CD14-positive monocyte (primary cell): ENCODE measurements at regions not wholly inside any gene's neighbourhood (a gene's known extent, or its start where the extent isn't known, plus 50 kb on each side); places are given as distances from the start of the nearest gene placed in this dataset.

Source experiments
- DNase-seq, 3 donors: peaks; one replicate each; pipeline ENCODE4 v3.0.0-alpha.2; 2011 to 2022
- H2AFZ ChIP-seq: 2 replicates; pipeline ENCODE4 v1.6.0; 2012; ENCODE audit warnings: mild to moderate bottlenecking, low read depth, low read length, inconsistent platforms; ENCODE audit not compliant: insufficient read depth, poor library complexity, severe bottlenecking
- H3K27ac ChIP-seq, 2 donors: 1 replicate in 1 of 2; 2 replicates in 1 of 2; pipeline ENCODE4 v1.5.1; 2012 to 2013; ENCODE audit warnings: low read length in 2 of 2, control low read depth in 1 of 2, inconsistent platforms in 1 of 2, low read depth in 1 of 2, mild to moderate bottlenecking in 1 of 2
- H3K27me3 ChIP-seq, 2 donors: one replicate each; pipeline versions ENCODE4 v1.6.0 to v1.6.1; 2011 to 2013; ENCODE audit warnings: low read length in 2 of 2; ENCODE audit not compliant: control insufficient read depth in 2 of 2, insufficient read depth in 2 of 2
- H3K36me3 ChIP-seq, 2 donors: replicated peaks in 1 of 2; 1 replicate in 1 of 2; 2 replicates in 1 of 2; pipeline versions ENCODE4 v1.5.1 to v1.6.1; 2012 to 2013; ENCODE audit warnings: low read length in 2 of 2, control low read depth in 1 of 2, inconsistent platforms in 1 of 2, mild to moderate bottlenecking in 1 of 2; ENCODE audit not compliant: insufficient read depth in 2 of 2, control insufficient read depth in 1 of 2
- H3K4me1 ChIP-seq, 2 donors: 1 replicate in 1 of 2; 2 replicates in 1 of 2; pipeline versions ENCODE4 v1.5.1 to v1.6.1; 2012 to 2013; ENCODE audit warnings: low read length in 2 of 2, control low read depth in 1 of 2, inconsistent platforms in 1 of 2, mild to moderate bottlenecking in 1 of 2, moderate library complexity in 1 of 2; ENCODE audit not compliant: insufficient read depth in 2 of 2, control insufficient read depth in 1 of 2
- H3K4me2 ChIP-seq: replicated peaks from 2 replicates; pipeline ENCODE3; 2012; ENCODE audit warnings: low read length, moderate library complexity, mild to moderate bottlenecking; ENCODE audit not compliant: poor library complexity, severe bottlenecking; ENCODE audit errors: extremely low read depth
- H3K4me3 ChIP-seq, 3 experiments: fragments of 200-600 bp in 1 of 3; sonication (generic) in 1 of 3; replicated peaks in 1 of 3; 1 replicate in 2 of 3; 2 replicates in 1 of 3; pipeline ENCODE4 v1.5.1; 2011 to 2013; ENCODE audit warnings: low read length in 3 of 3, mild to moderate bottlenecking in 3 of 3, control low read depth in 2 of 3, low read depth in 2 of 3, inconsistent platforms in 1 of 3, moderate library complexity in 1 of 3
- H3K79me2 ChIP-seq: 2 replicates; pipeline ENCODE4 v1.6.0; 2012; ENCODE audit warnings: mild to moderate bottlenecking, control low read depth, inconsistent platforms, low read length, moderate library complexity; ENCODE audit not compliant: insufficient read depth
- H3K9ac ChIP-seq: 2 replicates; pipeline ENCODE4 v1.6.0; 2017; ENCODE audit warnings: low read length, mild to moderate bottlenecking; ENCODE audit not compliant: insufficient read depth, poor library complexity, severe bottlenecking
- H3K9me3 ChIP-seq, 2 donors: replicated peaks in 1 of 2; 1 replicate in 1 of 2; 2 replicates in 1 of 2; pipeline versions ENCODE4 v1.5.1 to v1.6.1; 2012 to 2013; ENCODE audit warnings: low read length in 2 of 2, control low read depth in 1 of 2; ENCODE audit not compliant: control insufficient read depth in 1 of 2, insufficient read depth in 1 of 2
- H4K20me1 ChIP-seq: 2 replicates; pipeline ENCODE4 v1.6.0; 2012; ENCODE audit warnings: mild to moderate bottlenecking, low read length, control low read depth, moderate library complexity; ENCODE audit not compliant: insufficient read depth
- H3K27ac Mint-ChIP-seq, 7 donors: one replicate each; pipeline ENCODE4 v1.8.0; 2020; ENCODE audit warnings: mild to moderate bottlenecking in 7 of 7, mixed read lengths in 7 of 7, moderate library complexity in 6 of 7, inconsistent platforms in 2 of 7
- H3K27me3 Mint-ChIP-seq, 3 donors: one replicate each; pipeline ENCODE4 v1.8.0; 2021 to 2022; ENCODE audit warnings: low read depth in 3 of 3, mild to moderate bottlenecking in 3 of 3, mixed read lengths in 3 of 3, moderate library complexity in 3 of 3, inconsistent platforms in 1 of 3
- H3K36me3 Mint-ChIP-seq, 2 donors: one replicate each; pipeline ENCODE4 v1.8.0; 2020; ENCODE audit warnings: mixed read lengths in 2 of 2, inconsistent platforms in 1 of 2, mild to moderate bottlenecking in 1 of 2
- H3K4me1 Mint-ChIP-seq: one replicate; pipeline ENCODE4 v1.8.0; 2020; ENCODE audit warnings: mild to moderate bottlenecking, mixed read lengths
- H3K4me3 Mint-ChIP-seq, 2 donors: one replicate each; pipeline ENCODE4 v1.8.0; 2020; ENCODE audit warnings: mild to moderate bottlenecking in 2 of 2, mixed read lengths in 2 of 2, moderate library complexity in 1 of 2
- H3K9me3 Mint-ChIP-seq, 7 donors: one replicate each; pipeline ENCODE4 v1.8.0; 2020 to 2022; ENCODE audit warnings: mixed read lengths in 7 of 7, mild to moderate bottlenecking in 6 of 7, moderate library complexity in 6 of 7, inconsistent platforms in 2 of 7
- CTCF ChIP-seq: fragments of 200-600 bp; IDR thresholded peaks from one replicate; pipeline ENCODE4 v1.8.0; 2022; ENCODE audit warnings: antibody characterized with exemption, mild to moderate bottlenecking
- WGBS: methylation state at CpG from one replicate; pipeline ENCODE4 v1.1.5; 2013; ENCODE audit warnings: missing lambda C conversion rate; ENCODE audit not compliant: insufficient coverage; 5-methylcytosine and 5-hydroxymethylcytosine counted together
- intact Hi-C, 2 donors: fragments of 100-400 bp; cut with micrococcal nuclease; formaldehyde crosslinking; loops; one replicate each; pipeline versions ENCODE4 v1.15.0 to v1.15.1; 2023

- no peaks in the 10 kb centered on the region for H3K27me3 ChIP-seq
- 100% methylated on average over 2 of the region's 2 CpGs for WGBS
- no peak overlapping the region for H3K4me3 ChIP-seq
- peaks cover 5% of the 10 kb centered on the region for H3K4me1 Mint-ChIP-seq
- no peak for DNase-seq
- peaks cover 0 to 14% of the 10 kb centered on the region in 2 donors for H3K36me3 ChIP-seq
- H3K4me3 Mint-ChIP-seq, result no peak overlapping the region
- H4K20me1 ChIP-seq, result no peaks in the 10 kb centered on the region
- no peaks in the 10 kb centered on the region for H3K9me3 ChIP-seq
- TF ChIP-seq CTCF, result no peak
- peaks cover 0 to 2% (median 0%) of the 10 kb centered on the region in 3 donors for H3K27me3 Mint-ChIP-seq
- no peak overlapping the region for H2AFZ ChIP-seq
- H3K79me2 ChIP-seq, result no peaks in the 10 kb centered on the region
- H3K9ac ChIP-seq, result no peak overlapping the region
- H3K27ac Mint-ChIP-seq, result no peak overlapping the region
- peaks cover 15 to 17% of the 10 kb centered on the region in 2 donors for H3K36me3 Mint-ChIP-seq
- H3K9me3 Mint-ChIP-seq, result peaks cover 0 to 3% (median 0%) of the 10 kb centered on the region in 7 donors
- H3K4me1 ChIP-seq, result no peaks in the 10 kb centered on the region
- H3K4me2 ChIP-seq, result no peak overlapping the region
- no peak overlapping the region for H3K27ac ChIP-seq
- intact Hi-C loops, result no loop called here
These were observed 141.4 kb upstream of the PLEKHM1 start for GRCh38 chr17:45631941-45632340.

- TF ChIP-seq CTCF, result no peak
- H3K27ac Mint-ChIP-seq, result no peak overlapping the region
- Histone ChIP-seq H3K36me3 (no peaks in the 10 kb centered on the region), H3K9me3 (no peaks in the 10 kb centered on the region), H3K4me3 (no peak overlapping the region), H3K4me1 (no peaks in the 10 kb centered on the region), H2AFZ (no peak overlapping the region), H3K4me2 (no peak overlapping the region), H3K27ac (no peak overlapping the region), H3K9ac (no peak overlapping the region), H3K27me3 (no peaks in the 10 kb centered on the region), H4K20me1 (no peaks in the 10 kb centered on the region), H3K79me2 (no peaks in the 10 kb centered on the region)
- H3K36me3 Mint-ChIP-seq, result peaks cover 0 to 2% of the 10 kb centered on the region in 2 donors
- peaks cover 4 to 9% (median 5%) of the 10 kb centered on the region in 3 donors for H3K27me3 Mint-ChIP-seq
- peaks cover 0 to 1% (median 0%) of the 10 kb centered on the region in 7 donors for H3K9me3 Mint-ChIP-seq
- intact Hi-C loops, result no loop called here
- no peak overlapping the region for H3K4me3 Mint-ChIP-seq
- 100% methylated on average over 1 of the region's 4 CpGs for WGBS
- peaks cover 3% of the 10 kb centered on the region for H3K4me1 Mint-ChIP-seq
- no peak for DNase-seq
These were observed 144.7 kb upstream of the CRHR1 start for GRCh38 chr17:45639297-45639849.
